Activated CD8-positive, alpha-beta memory T cell treated with anti-CD3 and anti-CD28 coated beads for 36 hours (primary cell): ENCODE measurements at regions not wholly inside any gene's neighbourhood (a gene's known extent, or its start where the extent isn't known, plus 50 kb on each side); places are given as distances from the start of the nearest gene placed in this dataset.
"Not testable (repeated sequence)": the region's sequence is repeated elsewhere in the genome, so short reads cannot be mapped to it uniquely, and the experiment has no call there.

Experiments used
- CTCF ChIA-PET: fragments of 350-600 bp; sonication (Branson Sonifier 250); formaldehyde crosslinking; loops from one replicate; lab custom pipeline; 2021; ENCODE audit warnings: antibody characterized with exemption; lab: Charles Lee
- POLR2A ChIA-PET: fragments of 350-600 bp; sonication (Branson Sonifier 250); formaldehyde crosslinking; loops from one replicate; lab custom pipeline; 2021; ENCODE audit warnings: antibody characterized with exemption; lab: Charles Lee

DNA sequence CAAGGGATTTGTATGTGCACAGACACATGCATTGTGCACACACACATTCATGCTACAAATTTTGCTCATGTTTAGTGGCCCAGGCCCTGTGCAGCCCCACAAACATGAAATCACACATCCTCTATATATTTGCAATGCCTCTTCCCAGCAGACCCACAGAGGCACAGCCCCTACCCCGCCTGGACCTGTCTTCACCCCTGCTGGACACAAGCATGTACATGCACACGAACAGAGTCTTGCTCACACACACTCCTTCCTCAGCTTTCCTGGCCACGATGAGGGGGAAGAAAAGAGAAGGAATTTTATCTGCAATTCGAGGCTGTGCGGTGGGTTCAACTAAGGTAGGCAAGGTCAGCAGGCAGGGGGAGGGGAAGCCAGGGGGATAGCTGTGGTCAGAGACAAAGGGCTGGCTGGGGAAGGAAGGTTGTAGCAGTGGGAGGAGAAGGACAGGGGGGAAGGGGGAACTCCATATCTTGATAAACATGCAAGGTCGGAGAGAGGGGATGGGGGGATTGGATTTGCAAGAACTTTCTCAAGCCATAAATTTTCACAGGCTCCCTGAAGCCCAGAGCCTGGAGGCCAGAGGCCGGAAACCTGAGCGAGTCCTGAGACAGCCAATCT, 156.4 kb downstream of the EFNB1 start:
- POLR2A ChIA-PET: no interaction called here
- CTCF ChIA-PET: interaction anchor here (0.7 kb wide), 1 partner anchor 372 kb away, joined by 6 read pairs; no protein-coding TSS in a partner anchor

DNA sequence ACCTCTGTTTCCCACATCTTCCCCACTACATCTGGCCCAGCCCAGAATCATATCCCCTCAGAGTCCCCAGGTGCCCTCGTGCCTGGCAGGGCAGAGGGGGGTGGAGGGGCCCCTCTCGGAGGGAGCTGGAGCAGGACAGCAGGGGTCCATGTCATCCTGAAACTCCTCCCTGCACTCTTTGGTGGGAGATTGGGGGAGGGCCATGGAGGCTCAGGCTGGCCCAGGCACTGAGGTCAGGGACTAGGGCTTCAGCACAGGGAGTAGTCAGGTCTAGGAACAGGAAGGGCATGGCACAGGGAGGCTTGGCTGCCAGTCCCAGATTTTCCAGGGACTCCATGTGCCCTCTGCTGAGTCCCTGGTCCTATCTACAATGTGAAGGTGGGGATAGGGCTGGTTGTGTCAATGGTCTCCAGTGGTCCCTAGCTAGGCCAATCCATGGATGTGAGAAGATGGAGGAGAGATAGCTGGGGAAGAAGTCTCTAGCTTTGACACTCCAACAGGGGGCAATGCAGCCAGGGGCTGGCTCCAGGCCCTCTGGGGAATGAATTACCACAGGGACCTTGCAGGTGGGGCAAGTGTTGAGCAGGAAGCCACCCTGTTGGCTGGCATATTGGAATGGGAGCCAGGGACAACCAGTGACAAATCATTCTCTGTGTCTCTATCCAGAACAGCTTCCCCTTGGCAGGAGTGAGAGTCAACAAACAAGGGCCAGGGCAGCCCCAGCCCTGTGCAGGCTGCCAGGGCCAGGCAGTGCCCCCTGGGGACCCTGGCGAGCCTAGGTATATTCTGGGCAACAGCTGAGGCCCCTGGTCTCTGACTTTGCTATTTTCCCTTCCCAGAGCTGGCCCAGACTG, 154.4 kb downstream of the EFNB1 start:
- ChIA-PET POLR2A (no interaction called here), CTCF (no interaction called here)

GRCh38 chrX:68982476-68982875, 153.7 kb downstream of the EFNB1 start:
- POLR2A ChIA-PET: no interaction called here
- CTCF ChIA-PET: no interaction called here

GRCh38 chrX:68980906-68981616, 152.2 kb downstream of the EFNB1 start:
- ChIA-PET CTCF (no interaction called here), POLR2A (no interaction called here)

DNA sequence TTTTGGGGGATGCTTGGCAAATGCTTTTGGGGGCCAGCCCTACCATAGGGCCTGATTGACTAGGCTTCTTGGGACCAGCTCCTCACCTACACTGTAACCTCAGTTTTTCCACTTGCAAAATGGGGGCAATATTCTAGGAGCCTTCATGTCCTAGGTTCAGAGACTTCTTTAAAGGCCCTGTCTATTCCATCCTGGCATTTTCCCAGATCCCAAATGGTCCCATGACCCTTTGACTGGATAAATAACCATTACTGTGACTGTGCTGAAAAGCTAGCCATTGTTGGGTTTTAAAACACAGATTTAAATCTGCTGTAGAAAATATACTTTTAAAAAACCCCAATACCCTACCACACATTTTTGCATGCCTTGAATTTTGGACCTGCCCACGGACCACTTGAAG, 149.8 kb downstream of the EFNB1 start:
- ChIA-PET CTCF (no interaction called here), POLR2A (no interaction called here)

DNA sequence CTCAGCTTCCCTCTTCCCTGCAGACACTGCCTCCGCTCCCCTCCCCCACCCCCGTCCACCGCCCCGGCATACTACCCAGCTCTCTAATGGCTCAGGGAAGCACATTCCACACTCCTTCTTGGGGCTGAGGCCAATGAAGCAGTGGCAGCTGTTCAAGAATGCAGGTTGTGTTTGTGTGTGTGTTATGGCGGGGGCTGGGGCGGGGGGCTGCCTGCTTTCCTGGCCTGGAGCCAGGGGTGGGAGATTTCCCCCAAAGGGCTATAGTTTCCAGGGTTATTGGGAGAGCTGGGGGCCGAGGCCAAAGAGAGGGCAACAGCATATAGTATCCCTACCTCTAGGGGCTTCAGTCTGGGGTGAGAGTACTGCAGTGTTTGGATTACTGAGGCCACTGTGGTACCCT, 149.4 kb downstream of the EFNB1 start:
- ChIA-PET CTCF (no interaction called here), POLR2A (no interaction called here)

DNA sequence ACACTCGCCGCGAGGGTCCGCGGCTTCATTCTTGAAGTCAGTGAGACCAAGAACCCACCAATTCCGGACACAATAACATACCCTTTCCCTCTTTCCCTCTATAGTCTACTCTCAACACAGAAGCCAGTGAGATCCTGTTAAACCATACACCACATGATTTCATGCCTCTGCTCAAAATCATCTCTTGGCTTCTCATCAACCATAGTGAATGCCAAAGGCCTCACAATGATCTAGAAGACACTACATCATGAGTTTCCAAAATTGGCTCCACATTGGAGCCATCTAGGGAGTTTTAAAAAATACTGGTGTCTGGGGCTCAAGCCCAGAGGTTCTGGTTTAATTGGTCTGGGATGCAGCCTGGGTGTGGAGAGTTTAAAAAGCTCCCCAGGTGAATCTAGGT, 124.5 kb downstream of the EFNB1 start:
- ChIA-PET CTCF (no interaction called here), POLR2A (no interaction called here)

GRCh38 chrX:68951942-68952619, 123.3 kb downstream of the EFNB1 start:
- POLR2A ChIA-PET, CTCF ChIA-PET: not testable (repeated sequence)

DNA sequence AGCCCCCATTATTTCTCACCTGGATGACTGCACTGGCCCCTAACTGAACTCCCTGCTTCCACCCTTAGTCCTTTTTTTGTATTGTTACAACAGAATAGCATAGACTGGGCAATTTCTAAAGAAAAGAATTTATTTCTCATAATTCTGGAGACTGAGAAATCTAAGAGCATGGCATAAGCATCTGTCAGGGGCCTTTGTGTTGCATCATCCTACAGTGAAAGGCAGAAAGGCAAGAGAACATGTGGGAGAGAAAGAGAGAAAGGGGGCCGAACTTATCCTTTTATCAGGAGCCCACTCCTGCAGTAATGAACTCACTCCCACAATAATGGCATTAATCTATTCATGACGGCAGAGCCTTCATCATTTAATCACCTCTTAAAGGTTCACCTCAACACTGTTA, 122.1 kb downstream of the EFNB1 start:
- CTCF ChIA-PET: no interaction called here
- POLR2A ChIA-PET: no interaction called here

GRCh38 chrX:68947882-68948605, 119.2 kb downstream of the EFNB1 start:
- CTCF ChIA-PET: no interaction called here

DNA sequence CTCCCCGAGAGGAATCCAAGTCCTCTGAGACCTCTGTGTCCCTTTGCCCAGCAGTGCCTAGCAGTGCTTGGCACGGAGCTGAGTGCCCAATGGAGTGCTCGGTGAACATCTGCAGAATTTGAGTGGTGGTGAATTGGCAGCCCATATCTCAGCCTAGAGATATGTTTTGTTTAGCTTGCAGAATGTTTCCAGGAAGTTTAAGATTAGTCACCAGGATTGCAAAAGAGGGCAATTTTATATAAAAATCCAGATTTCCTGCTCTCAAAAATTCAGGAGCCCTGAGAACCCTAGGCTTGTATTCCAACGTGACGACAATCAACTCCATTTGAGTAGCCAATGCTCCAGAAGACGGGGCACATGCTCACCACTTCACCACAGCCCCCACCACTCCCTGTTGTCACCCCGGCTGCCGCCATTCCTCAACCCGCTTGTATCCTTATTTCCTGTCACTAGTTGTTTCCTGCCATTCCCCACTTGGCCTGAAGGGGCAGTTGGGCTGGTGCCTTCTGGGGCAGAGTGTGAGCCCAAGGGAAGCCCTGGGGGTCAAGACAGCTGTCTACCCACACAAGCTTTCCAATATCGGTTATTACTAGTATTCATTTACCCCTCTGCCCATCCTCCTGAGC, 116.9 kb downstream of the EFNB1 start:
- CTCF ChIA-PET: no interaction called here

More at GRCh38 chrX:68947882-68948605, 119.2 kb downstream of the EFNB1 start:
- POLR2A ChIA-PET: no interaction called here

GRCh38 chrX:68945081-68945602, 116.3 kb downstream of the EFNB1 start:
- ChIA-PET POLR2A (no interaction called here), CTCF (no interaction called here)

More for the DNA sequence above, 116.9 kb downstream of the EFNB1 start:
- POLR2A ChIA-PET: no interaction called here

DNA sequence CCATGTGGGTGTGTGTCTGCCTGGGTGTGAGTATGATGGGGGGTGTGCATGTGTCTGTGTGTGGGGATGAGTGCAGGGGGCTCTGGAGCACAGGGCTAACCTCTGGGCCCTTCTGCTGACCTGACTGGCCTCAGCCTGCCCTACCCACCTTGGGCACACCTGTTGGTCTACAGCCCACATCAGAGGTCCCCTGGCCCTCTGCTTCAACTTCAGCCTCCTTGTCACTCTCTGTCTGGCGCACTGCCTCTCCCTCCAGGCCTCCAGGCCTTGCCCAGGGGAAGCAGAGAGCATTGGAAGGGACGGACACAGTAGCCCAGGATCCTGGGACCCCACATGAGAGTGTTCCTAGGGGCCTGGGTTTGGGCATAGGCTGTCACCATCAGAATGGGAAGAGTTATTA, 115.4 kb downstream of the EFNB1 start:
- ChIA-PET POLR2A (no interaction called here), CTCF (no interaction called here)

DNA sequence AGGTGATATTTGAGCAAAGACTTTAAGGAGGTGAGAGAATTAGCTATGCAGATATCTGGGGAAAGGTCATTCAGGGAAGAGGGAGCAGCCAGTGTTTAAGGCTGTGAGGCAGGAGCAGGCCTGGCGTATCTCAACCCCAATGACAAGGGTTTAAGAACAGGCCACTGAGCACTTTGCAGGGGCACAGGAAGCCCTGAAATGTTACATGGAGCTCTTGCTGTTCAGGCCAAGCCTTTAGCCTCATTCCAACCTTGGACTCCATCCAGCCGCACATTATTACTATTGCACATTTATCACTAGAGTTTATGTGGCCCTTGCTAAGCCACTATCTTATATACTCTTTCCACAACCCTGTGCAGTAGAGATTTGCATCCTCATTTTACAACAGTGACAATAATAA, 114.0 kb downstream of the EFNB1 start:
- ChIA-PET CTCF (no interaction called here), POLR2A (no interaction called here)

GRCh38 chrX:68942104-68942503, 113.3 kb downstream of the EFNB1 start:
- ChIA-PET POLR2A (no interaction called here), CTCF (no interaction called here)

DNA sequence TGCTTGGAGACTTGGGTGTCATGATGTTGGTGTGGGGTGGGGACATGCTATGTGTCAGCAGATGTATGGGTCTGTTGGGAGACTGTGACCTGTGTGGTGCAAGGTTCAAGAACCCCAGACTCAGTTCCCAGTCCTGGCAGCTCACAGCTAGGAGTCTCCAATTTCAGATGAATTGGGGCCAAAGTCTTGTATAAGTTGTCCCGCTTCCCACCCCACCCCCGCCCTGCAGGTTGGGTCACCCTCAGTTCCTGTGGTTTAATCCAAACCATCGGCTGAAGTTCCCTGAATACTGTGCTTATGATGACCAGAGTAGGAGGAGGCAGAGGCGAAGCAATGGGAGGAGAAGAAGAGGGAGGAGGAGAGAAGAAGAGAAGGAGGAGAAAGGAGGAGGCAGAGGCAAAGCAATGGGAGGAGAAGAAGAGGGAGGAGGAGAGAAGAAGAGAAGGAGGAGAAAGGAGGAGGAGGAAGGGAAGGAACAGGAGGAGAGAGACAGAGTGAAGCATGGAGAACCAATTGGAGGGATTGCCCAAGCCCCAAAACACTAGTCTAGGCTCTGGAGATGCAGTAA, 112.6 kb downstream of the EFNB1 start:
- POLR2A ChIA-PET: no interaction called here
- CTCF ChIA-PET: no interaction called here

DNA sequence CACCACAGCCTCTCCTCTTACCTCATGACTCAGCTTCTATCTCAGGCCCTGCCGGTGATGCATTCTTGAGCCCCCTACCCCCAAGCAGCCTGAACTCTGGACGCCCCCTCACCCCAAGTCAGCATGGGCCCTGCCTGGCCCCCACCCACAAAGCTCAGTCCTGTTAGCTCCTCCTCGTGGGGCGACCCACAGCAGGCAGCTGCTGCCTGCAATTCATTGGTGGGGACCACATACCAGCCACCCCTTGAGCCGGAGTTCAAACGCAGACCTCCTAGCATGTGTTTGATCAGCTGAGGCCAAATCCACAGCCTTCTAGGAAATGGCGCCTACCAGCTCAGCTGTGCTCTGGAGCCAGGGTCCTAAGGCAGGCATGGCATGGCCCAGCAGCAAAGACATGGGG, 111.8 kb downstream of the EFNB1 start:
- CTCF ChIA-PET: no interaction called here
- POLR2A ChIA-PET: no interaction called here

GRCh38 chrX:68939868-68940267, 111.0 kb downstream of the EFNB1 start:
- ChIA-PET CTCF (no interaction called here), POLR2A (no interaction called here)
